ENCODE measurements at regions not wholly inside any gene's neighbourhood (a gene's known extent, or its start where the extent isn't known, plus 50 kb on each side); places are given as distances from the start of the nearest gene placed in this dataset.

DNA sequence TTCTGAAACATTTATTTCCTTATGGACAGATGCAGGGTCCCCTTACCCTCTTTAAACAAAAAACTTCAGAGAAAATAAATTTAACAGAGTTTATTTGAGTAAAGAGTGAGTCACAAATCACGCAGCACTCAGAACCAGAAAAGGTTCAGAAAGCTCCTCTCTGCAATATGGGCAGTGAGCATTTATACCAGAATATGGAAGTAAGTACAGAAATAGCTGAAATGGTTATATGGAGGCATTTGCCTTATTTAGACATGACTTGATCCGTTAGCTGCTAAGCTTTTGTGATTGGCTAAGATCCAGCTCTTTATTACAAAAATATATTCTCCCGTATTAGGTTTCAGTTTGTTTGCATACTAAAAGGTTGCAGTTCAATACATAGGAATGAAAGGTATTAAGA is 1554.1 kb downstream of the EFNA5 start:
- TF ChIP-seq EZH2 (IDR thresholded peaks at IDR 0.05; ENCODE audit: borderline replicate concordance, low read length), result no peak
- TF ChIP-seq, protein P1, sequence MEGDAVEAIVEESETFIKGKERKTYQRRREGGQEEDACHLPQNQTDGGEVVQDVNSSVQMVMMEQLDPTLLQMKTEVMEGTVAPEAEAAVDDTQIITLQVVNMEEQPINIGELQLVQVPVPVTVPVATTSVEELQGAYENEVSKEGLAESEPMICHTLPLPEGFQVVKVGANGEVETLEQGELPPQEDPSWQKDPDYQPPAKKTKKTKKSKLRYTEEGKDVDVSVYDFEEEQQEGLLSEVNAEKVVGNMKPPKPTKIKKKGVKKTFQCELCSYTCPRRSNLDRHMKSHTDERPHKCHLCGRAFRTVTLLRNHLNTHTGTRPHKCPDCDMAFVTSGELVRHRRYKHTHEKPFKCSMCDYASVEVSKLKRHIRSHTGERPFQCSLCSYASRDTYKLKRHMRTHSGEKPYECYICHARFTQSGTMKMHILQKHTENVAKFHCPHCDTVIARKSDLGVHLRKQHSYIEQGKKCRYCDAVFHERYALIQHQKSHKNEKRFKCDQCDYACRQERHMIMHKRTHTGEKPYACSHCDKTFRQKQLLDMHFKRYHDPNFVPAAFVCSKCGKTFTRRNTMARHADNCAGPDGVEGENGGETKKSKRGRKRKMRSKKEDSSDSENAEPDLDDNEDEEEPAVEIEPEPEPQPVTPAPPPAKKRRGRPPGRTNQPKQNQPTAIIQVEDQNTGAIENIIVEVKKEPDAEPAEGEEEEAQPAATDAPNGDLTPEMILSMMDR (conservative IDR thresholded peaks at IDR 0.05 in 1 of 2, IDR thresholded peaks at IDR 0.05 in 1 of 2; ENCODE audit: extremely low read depth in 1 of 2, insufficient read depth in 1 of 2, low read depth in 1 of 2, low read length in 2 of 2), result no peak

Data from mammary epithelial cell (primary cell).